Right ventricle myocardium superior (tissue), 1 donor: ENCODE measurements at regions not wholly inside any gene's neighbourhood (a gene's known extent, or its start where the extent isn't known, plus 50 kb on each side); places are given as distances from the start of the nearest gene placed in this dataset.
"Not testable (repeated sequence)": the region's sequence is repeated elsewhere in the genome, so short reads cannot be mapped to it uniquely, and the experiment has no call there.

Experiments
- ATAC-seq: fragments of 200-7000 bp; cut with Tn5 transposase; one replicate; pipeline ENCODE4 v1.9.1; 2020; ENCODE audit warnings: mild to moderate bottlenecking; ENCODE audit not compliant: poor library complexity
- DNase-seq: peaks from one replicate; pipeline ENCODE4 v3.0.0-alpha.2; 2020
- intact Hi-C: fragments of 100-400 bp; cut with DNase I; formaldehyde crosslinking; loops from one replicate; pipeline ENCODE4 v1.11.2; 2022
- donor health status: DM: no; HTN: yes; CAD: no; lungs with severe emphysema.

DNA sequence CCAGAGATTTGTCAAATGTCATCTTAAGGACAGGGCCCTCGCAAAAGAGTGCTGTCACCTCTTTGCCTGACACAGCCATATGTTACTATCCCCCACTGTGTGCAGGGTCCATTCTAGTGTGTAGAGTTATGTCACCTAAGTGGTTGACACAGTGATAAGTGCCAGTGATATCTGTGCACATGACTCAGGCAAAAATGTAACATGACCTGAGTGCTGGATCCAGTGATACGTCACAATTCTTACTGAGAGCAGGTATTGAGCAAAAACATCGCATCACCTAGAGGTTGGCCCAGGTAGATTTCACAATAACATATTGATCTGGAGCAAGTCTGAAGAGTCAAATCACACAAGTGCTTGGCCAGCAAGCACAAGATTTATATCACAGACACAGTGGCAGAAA lies 100.5 kb upstream of the BPY2 start:
- DNase-seq, ATAC-seq, intact Hi-C loops: not testable (repeated sequence)

DNA sequence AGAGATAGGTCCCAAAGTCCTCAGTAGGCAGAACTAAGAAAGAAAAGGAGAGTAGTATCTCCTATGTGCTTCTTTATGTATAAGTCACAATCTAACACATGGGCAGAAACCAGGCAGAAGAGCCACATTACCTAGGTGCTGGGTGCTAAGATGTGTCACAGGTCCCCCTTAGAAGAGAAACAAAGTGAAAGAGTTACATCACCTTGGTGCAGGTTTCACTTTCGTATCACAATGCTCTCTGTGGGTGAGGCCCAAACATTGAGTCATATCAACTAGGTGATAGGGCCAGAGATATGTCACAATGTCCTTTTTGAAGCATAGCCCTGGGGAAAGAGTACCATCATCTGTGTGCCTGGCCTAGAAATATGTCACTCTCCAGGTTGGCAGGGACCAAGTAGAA lies 96.1 kb upstream of the BPY2 start:
- DNase-seq, intact Hi-C loops, ATAC-seq: not testable (repeated sequence)

DNA sequence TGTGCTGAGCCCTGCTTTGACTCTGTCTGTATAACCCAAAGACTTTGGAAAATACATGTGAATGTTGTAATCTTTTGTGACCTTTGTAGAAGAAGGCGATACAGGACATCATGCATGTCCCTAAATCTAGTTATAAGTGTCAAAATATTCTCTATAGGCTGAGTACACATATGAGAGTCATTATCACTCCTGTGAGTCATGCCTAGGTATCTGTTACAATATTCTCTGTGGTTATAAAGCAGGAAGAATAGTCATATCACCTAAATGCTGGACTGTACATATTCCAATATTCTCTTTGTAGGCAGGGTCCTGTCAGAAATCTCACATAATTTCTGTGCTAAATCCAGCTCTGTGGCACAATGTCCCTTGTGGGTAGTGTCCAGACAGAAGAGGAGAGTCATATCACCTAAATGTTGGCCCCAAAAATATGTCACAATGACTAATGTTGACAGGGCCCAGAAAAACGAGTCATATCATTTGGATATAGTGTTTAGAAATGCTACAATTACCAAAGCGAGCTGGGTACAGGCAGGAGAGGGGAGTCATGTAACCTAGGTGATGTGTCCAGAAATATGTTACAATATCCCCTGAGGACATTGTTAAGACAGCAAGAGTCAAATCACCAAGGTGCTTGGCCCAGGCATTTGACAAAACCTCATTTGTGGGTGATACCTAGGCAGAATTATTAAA lies 80.4 kb upstream of the BPY2 start:
- DNase-seq, intact Hi-C loops, ATAC-seq: not testable (repeated sequence)

DNA sequence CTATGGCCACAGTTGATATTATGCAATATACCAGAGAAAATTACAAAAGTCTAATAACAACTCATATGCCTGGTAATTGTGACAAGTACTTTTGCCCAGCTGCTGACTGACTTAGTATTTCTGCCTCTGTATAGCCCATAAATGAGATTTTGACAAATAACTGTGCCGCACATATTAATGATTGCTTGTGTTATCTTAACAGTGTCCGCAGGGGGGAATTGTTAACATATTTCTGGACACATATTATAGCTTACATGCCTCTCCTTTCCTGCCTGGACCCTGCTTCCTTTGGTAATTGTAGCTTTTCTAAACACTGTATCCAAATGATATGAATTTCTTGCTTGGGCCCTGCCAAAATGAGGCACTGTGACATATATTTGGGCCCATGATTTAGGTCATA lies 69.0 kb upstream of the BPY2 start:
- intact Hi-C loops, DNase-seq, ATAC-seq: not testable (repeated sequence)

DNA sequence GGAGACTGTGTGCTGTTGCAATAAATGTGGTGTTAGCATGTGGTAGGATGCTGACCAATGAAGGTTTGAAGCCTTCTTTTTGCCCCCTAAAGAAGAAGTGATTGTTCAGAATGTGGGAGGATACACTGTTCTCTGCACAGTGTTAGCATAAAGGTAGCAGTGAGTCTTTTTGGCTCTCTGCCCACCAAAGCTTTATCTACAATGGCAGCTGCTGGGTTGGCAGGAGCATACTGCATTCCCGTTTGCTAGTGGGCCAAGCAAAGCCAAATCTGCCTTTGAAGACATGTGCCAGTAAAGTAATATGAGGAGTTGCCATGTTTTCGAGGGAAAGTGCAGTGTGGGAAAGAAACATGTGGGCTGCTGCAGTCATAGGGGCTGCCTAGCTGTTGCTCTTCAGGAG lies 56.4 kb upstream of the BPY2 start:
- peak; percentile 82 for ATAC-seq
- intact Hi-C loops, DNase-seq: not testable (repeated sequence)

DNA sequence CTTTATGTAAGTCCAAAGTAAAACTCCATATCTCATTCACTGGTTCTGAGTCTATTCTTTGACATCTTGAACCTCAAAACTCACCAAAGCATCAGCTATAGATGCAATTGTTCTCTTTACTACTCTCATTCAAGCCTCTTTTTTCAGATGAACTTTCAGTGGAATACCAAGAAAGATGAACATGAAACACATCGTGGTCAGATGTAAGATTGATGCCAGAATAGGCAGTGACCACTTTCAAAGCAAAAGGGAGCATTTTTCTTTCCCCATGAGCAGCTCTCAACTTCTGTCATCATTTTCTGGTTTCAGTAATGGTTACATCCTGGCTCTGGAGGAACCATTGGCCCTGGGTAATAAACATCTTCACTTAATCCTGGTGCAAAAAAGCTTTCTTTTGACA lies 50.6 kb upstream of the BPY2 start:
- DNase-seq, ATAC-seq, intact Hi-C loops: not testable (repeated sequence)
